ENCODE measurements at regions not wholly inside any gene's neighbourhood (a gene's known extent, or its start where the extent isn't known, plus 50 kb on each side); places are given as distances from the start of the nearest gene placed in this dataset.
A peak's percentile ranks its signal among the peaks of the same experiment; 100 is the strongest.
"Not testable (repeated sequence)": the region's sequence is repeated elsewhere in the genome, so short reads cannot be mapped to it uniquely, and the experiment has no call there.

- no peak for DNase-seq
Measured at GRCh38 chr13:64617231-64617630, 2612.9 kb downstream of the PCDH9 start.

- DNase-seq, result no peak
Measured at GRCh38 chr13:64591971-64592370, 2638.2 kb downstream of the PCDH9 start.

GRCh38 chr13:64579331-64579730 lies 2650.8 kb downstream of the PCDH9 start:
- DNase-seq, result no peak

GRCh38 chr13:64568748-64569147 lies 2661.4 kb downstream of the PCDH9 start:
- no peak for DNase-seq

- DNase-seq, result not testable (repeated sequence)
Measured at GRCh38 chr13:64558031-64558430, 2672.1 kb downstream of the PCDH9 start.

GRCh38 chr13:64556376-64556775 lies 2673.8 kb downstream of the PCDH9 start:
- DNase-seq, result no peak

- no peak for DNase-seq
Measured at GRCh38 chr13:64553411-64554129, 2676.6 kb downstream of the PCDH9 start.

- DNase-seq, result no peak
Measured at GRCh38 chr13:64551755-64552154, 2678.4 kb downstream of the PCDH9 start.

GRCh38 chr13:64546371-64546770 lies 2683.8 kb downstream of the PCDH9 start:
- DNase-seq, result no peak

- no peak for DNase-seq
Measured at GRCh38 chr13:64540976-64541375, 2689.2 kb downstream of the PCDH9 start.

- DNase-seq, result no peak
Measured at GRCh38 chr13:64540468-64540867, 2689.7 kb downstream of the PCDH9 start.

- DNase-seq, result no peak
Measured at GRCh38 chr13:64538711-64539110, 2691.4 kb downstream of the PCDH9 start.

GRCh38 chr13:64534302-64534701 lies 2695.8 kb downstream of the PCDH9 start:
- DNase-seq, result no peak

- DNase-seq, result no peak
Measured at GRCh38 chr13:64531400-64531799, 2698.7 kb downstream of the PCDH9 start.

- DNase-seq, result peak; percentile 5
Measured at GRCh38 chr13:64529874-64530485, 2700.2 kb downstream of the PCDH9 start.

GRCh38 chr13:64528838-64529237 lies 2701.3 kb downstream of the PCDH9 start:
- no peak for DNase-seq

GRCh38 chr13:64527561-64527960 lies 2702.6 kb downstream of the PCDH9 start:
- DNase-seq, result no peak

- DNase-seq, result no peak
Measured at GRCh38 chr13:64525687-64526086, 2704.4 kb downstream of the PCDH9 start.

- no peak for DNase-seq
Measured at GRCh38 chr13:64510747-64511146, 2719.4 kb downstream of the PCDH9 start.

- no peak for DNase-seq
Measured at GRCh38 chr13:64506246-64506645, 2723.9 kb downstream of the PCDH9 start.

GRCh38 chr13:64505336-64505910 lies 2724.7 kb downstream of the PCDH9 start:
- DNase-seq, result no peak

GRCh38 chr13:64488731-64489130 lies 2741.4 kb downstream of the PCDH9 start:
- DNase-seq, result no peak

GRCh38 chr13:64482373-64482772 lies 2747.8 kb downstream of the PCDH9 start:
- DNase-seq, result no peak

GRCh38 chr13:64480672-64481071 lies 2749.5 kb downstream of the PCDH9 start:
- no peak for DNase-seq

Measured in stimulated activated CD4-positive, alpha-beta T cell treated with anti-CD3 and anti-CD28 coated beads, Interleukin-15, amount 100 ng/mL, for 24 hours (primary cell).